HG03460 (cell line): ENCODE measurements at regions not wholly inside any gene's neighbourhood (a gene's known extent, or its start where the extent isn't known, plus 50 kb on each side); places are given as distances from the start of the nearest gene placed in this dataset.

Experiments
- ATAC-seq: cut with Tn5 transposase; IDR thresholded peaks from one replicate; pipeline ENCODE4 v1.9.1; 2021; ENCODE audit not compliant: unreplicated experiment

DNA sequence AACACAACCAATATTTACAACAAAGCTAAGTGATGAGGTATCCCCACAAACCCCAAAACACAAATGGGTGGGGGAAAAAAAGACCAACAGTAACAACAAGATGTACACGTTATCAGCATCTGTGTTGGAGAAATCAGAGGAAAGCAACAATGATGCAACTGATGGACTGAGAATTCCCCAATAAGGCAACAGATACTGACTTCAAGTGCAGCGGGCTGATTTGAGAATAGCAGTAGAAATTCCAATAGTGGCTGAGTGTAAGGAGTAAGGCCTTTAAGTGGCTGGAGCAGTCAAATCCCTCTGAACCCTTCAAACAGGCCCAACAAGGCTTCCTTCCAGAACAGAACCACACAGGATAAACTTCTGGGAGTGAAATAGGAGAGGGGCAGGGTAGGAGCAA, 97.6 kb downstream of the TM2D1 start:
- ATAC-seq, result no peak

- no peak for ATAC-seq
Observed at GRCh38 chr1:61626816-61627215, 98.1 kb downstream of the TM2D1 start.

DNA sequence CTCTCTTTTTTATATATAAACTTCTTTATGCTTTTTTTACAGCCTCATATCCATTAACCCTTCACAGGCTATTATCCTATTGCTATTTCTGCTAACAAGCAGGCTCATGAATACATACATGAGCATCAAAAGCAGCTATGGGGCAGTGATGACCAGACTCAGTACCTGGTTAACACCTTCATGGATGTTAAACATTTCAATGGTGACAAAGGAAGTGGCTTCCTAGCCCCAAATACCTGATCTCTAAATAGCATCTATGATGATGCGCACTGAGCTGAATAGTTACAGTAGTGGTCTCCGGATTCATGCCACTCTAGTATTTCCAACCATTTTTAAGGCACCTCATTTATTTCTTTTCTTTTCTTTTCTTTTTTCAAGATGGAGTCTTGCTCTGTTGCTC, 101.1 kb downstream of the TM2D1 start:
- ATAC-seq, result no peak

- no peak for ATAC-seq
Observed at GRCh38 chr1:61620536-61620935, 104.4 kb downstream of the TM2D1 start.

- no peak for ATAC-seq
Observed at GRCh38 chr1:61618755-61619154, 106.2 kb downstream of the TM2D1 start.

GRCh38 chr1:61618193-61618592, 106.7 kb downstream of the TM2D1 start:
- ATAC-seq, result no peak

DNA sequence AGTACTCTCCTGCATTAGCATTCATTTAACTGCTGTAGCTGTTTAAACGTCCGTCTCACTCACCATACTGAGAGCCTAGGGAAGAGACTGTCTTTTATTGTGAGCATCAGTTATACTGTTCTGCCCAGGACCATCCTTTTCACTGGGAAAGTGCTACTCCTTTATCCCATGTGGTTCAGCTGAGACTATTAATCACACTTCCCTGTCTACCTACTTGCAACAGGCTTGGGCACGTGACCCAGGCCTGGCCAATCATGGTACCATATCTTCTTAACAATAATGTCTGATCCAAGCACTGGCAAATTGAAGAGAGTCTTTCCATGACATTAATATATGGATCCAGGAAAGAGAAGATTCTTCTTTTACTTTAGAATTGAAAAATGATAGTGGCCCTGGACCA, 108.1 kb downstream of the TM2D1 start:
- ATAC-seq, result no peak

- ATAC-seq, result no peak
Observed at GRCh38 chr1:61612602-61613001, 112.3 kb downstream of the TM2D1 start.

GRCh38 chr1:61609040-61609439, 115.9 kb downstream of the TM2D1 start:
- ATAC-seq, result no peak

GRCh38 chr1:61607448-61607847, 117.5 kb downstream of the TM2D1 start:
- ATAC-seq, result no peak

- ATAC-seq, result no peak
Observed at GRCh38 chr1:61606448-61607312, 118.3 kb downstream of the TM2D1 start.

- no peak for ATAC-seq
Observed at GRCh38 chr1:61605607-61606321, 119.2 kb downstream of the TM2D1 start.

- no peak for ATAC-seq
Observed at GRCh38 chr1:61604684-61605083, 120.3 kb downstream of the TM2D1 start.

DNA sequence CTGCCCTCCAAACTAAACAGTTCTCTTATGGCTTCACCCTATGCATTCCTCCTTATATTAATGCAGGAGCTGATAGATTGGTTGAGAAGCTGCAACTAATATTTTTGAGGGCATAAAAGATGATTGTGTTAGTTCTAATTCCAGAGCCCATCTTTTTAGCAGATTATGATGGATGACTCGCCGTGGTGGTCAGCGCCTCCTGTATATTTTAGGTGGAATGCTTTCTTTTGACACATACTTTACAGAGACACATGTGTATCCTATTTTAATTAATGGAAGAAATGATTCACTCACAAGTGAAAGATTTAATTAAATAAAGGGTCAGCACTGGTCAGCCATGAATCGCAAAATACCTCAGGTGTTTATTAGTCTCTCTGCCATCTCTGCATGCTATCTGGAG, 120.7 kb downstream of the TM2D1 start:
- no peak for ATAC-seq

- no peak for ATAC-seq
Observed at GRCh38 chr1:61602663-61603062, 122.3 kb downstream of the TM2D1 start.

GRCh38 chr1:61597601-61598000, 127.3 kb downstream of the TM2D1 start:
- no peak for ATAC-seq

DNA sequence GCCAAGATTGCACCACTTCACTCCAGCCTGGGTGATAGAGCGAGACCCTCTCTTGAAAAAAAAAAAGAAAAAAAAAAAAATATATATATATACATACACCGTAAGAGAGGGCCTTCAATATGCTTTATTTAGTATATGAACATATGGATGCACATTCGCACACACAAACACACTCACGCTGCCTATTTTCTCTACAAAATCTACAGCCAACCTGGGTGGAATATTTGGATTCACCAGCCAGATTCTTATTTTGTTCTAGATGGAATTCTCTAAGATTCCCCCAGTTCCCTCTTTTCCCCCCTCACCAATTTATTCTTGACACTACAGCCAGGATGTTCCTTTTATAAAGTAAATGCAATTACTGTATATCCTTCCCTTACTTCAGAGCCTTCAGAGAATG, 131.6 kb downstream of the TM2D1 start:
- ATAC-seq, result no peak

DNA sequence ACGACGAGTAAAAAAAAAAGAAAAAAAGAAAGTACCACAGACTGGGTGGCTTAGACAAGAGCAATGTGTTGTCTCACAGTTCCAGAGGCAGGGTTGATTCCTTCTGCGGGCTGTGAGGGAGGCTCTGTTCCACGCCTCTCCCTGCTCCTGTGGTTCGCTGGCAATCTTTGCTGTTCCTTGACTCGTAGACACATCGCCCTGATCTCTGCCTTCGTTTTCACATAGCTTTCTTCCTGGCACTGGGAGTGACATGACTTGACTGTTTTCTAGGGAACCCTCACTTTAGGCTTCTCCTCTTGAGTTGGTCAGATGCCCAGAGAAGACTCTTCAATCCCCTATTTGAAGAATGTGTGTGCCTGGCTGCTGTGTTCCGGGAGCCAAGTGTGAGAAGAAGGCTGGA, 133.6 kb downstream of the TM2D1 start:
- ATAC-seq, result no peak

GRCh38 chr1:61588736-61589672, 135.9 kb downstream of the TM2D1 start:
- ATAC-seq, result peak; percentile 85

DNA sequence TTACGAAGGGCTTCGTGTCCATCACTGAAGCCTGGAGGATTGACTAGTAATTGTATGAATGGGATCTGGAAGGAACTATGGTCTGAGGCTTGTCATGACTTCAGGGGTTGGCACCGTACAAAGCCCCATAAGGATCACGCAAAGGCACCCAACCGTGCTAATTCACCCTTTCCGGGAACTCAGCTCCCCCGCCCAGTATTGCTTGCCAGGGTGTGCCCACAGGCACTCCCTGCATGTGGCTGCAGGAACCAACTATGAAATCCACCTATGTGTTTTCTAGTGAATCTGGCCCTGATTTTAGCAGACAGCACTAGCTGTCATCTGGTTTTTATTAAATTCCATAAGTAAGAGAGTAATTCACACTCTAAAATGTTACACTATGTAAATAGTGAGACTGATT, 139.2 kb downstream of the TM2D1 start:
- ATAC-seq, result no peak

DNA sequence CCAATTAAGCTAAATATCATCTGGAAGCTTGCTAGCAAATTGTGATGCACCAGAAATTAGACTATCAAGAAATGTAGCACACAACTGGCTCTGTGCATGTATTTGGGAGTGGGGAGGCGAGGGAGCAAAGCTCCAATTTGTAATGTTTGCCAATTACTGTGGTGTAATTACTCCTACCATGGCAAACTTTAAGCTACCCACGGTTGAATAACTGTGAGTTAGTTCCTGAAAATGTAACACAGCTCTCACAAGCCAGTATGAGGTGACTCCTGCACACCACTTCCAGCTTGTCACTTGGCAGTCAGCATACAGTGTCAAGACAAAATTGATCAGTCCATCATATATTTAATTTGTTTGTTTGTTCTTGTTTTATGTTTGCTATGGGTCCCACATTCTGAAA, 141.2 kb downstream of the TM2D1 start:
- ATAC-seq, result no peak
